MCF 10A (cell line): ENCODE measurements at regions not wholly inside any gene's neighbourhood (a gene's known extent, or its start where the extent isn't known, plus 50 kb on each side); places are given as distances from the start of the nearest gene placed in this dataset.
"Not testable (repeated sequence)": the region's sequence is repeated elsewhere in the genome, so short reads cannot be mapped to it uniquely, and the experiment has no call there.

ENCODE experiments used
- BruUV-seq: library from RNA; stranded (reverse); fragments of 400-500 nt; replicated peaks from 2 replicates; lab custom pipeline; 2021; lab: Mats Ljungman, UMichigan
- CTCF ChIA-PET: fragments of 300-600 bp; sonication (Branson Sonifier 250); formaldehyde crosslinking; extraction: SDS; loops from one replicate; lab custom pipeline; 2021; ENCODE audit warnings: antibody characterized with exemption, inconsistent platforms; lab: Yijun Ruan, JAX
- POLR2A ChIA-PET: fragments of 300-600, 350-650 bp; sonication (Branson Sonifier 250); formaldehyde crosslinking; extraction: SDS; loops from one replicate; lab custom pipeline; 2020; ENCODE audit warnings: antibody characterized with exemption, inconsistent platforms; lab: Yijun Ruan, JAX
- DNase-seq: peaks from one replicate; pipeline ENCODE4 v3.0.0-alpha.2; 2018; ENCODE audit not compliant: unreplicated experiment
- H3K27ac Mint-ChIP-seq: one replicate; pipeline ENCODE4 v1.8.0; 2022; ENCODE audit warnings: mild to moderate bottlenecking, low read depth, mixed read lengths; ENCODE audit not compliant: unreplicated experiment
- H3K27me3 Mint-ChIP-seq: one replicate; pipeline ENCODE4 v1.8.0; 2022; ENCODE audit warnings: mixed read lengths; ENCODE audit not compliant: insufficient read depth, unreplicated experiment
- H3K36me3 Mint-ChIP-seq: one replicate; pipeline ENCODE4 v1.8.0; 2022; ENCODE audit warnings: mild to moderate bottlenecking, moderate library complexity, mixed read lengths; ENCODE audit not compliant: insufficient read depth, unreplicated experiment
- H3K4me1 Mint-ChIP-seq: one replicate; pipeline ENCODE4 v1.8.0; 2022; ENCODE audit warnings: mixed read lengths; ENCODE audit not compliant: insufficient read depth, unreplicated experiment
- H3K4me3 Mint-ChIP-seq: one replicate; pipeline ENCODE4 v1.8.0; 2022; ENCODE audit warnings: mild to moderate bottlenecking, moderate library complexity, mixed read lengths; ENCODE audit not compliant: unreplicated experiment
- H3K9me3 Mint-ChIP-seq: one replicate; pipeline ENCODE4 v1.8.0; 2022; ENCODE audit warnings: mixed read lengths; ENCODE audit not compliant: unreplicated experiment
- CTCF ChIP-seq: fragments of 200-600 bp; IDR thresholded peaks from one replicate; pipeline ENCODE4 v1.8.0; 2022; ENCODE audit warnings: antibody characterized with exemption, mild to moderate bottlenecking; ENCODE audit not compliant: unreplicated experiment
- intact Hi-C: fragments of 100-400 bp; cut with micrococcal nuclease; formaldehyde crosslinking; loops from 2 replicates; pipeline ENCODE4 v1.14.1; 2022

GRCh38 chr12:88893801-88894200 is 313.5 kb upstream of the KITLG start:
- POLR2A ChIA-PET = interaction anchor here (1.3 kb wide), 1 partner anchor 10 kb away, joined by 4 read pairs; no protein-coding TSS in a partner anchor
- no TSS peak for BruUV-seq
- no peaks in the 10 kb centered on the region for H3K4me1 Mint-ChIP-seq
- intact Hi-C loops = no loop called here
- H3K27ac Mint-ChIP-seq = no peak overlapping the region
- no peaks in the 10 kb centered on the region for H3K36me3 Mint-ChIP-seq
- TF ChIP-seq CTCF = no peak
- no peak for DNase-seq
- no peak overlapping the region for H3K4me3 Mint-ChIP-seq
- peaks cover 18% of the 10 kb centered on the region for H3K9me3 Mint-ChIP-seq
- CTCF ChIA-PET = interaction anchor here (0.6 kb wide), 1 partner anchor 473 kb away, joined by 4 read pairs; no protein-coding TSS in a partner anchor
- no peaks in the 10 kb centered on the region for H3K27me3 Mint-ChIP-seq

- H3K36me3 Mint-ChIP-seq, CTCF ChIA-PET, intact Hi-C loops: not testable (repeated sequence)
Observed at GRCh38 chr12:88891434-88891833, 311.2 kb upstream of the KITLG start.

GRCh38 chr12:88889326-88890110 is 309.2 kb upstream of the KITLG start:
- Mint-ChIP-seq H3K36me3 (no peaks in the 10 kb centered on the region), H3K27ac (no peak overlapping the region), H3K4me3 (no peak overlapping the region), H3K27me3 (no peaks in the 10 kb centered on the region), H3K4me1 (no peaks in the 10 kb centered on the region), H3K9me3 (peaks cover 18% of the 10 kb centered on the region)
- BruUV-seq = no TSS peak
- intact Hi-C loops = no loop called here
- CTCF ChIA-PET = no interaction called here
- POLR2A ChIA-PET = interaction anchor here (1.0 to 1.1 kb wide), 2 partner anchors 45 to 747 kb away, joined by 3 read pairs; no protein-coding TSS in a partner anchor
- TF ChIP-seq CTCF = no peak
- peak; percentile 62 for DNase-seq

More at GRCh38 chr12:88891434-88891833, 311.2 kb upstream of the KITLG start:
- H3K4me1 Mint-ChIP-seq, DNase-seq, H3K27ac Mint-ChIP-seq, POLR2A ChIA-PET, H3K27me3 Mint-ChIP-seq, BruUV-seq, H3K4me3 Mint-ChIP-seq: not testable (repeated sequence)
- peaks cover 18% of the 10 kb centered on the region for H3K9me3 Mint-ChIP-seq

GRCh38 chr12:88884600-88884999 is 304.3 kb upstream of the KITLG start:
- ChIA-PET CTCF (interaction anchor here (0.7 kb wide), 1 partner anchor 13 kb away, joined by 4 read pairs; no protein-coding TSS in a partner anchor), POLR2A (no interaction called here)
- Mint-ChIP-seq H3K36me3 (peaks cover 6% of the 10 kb centered on the region), H3K9me3 (no peaks in the 10 kb centered on the region), H3K27ac (no peak overlapping the region), H3K4me3 (no peak overlapping the region), H3K4me1 (no peaks in the 10 kb centered on the region), H3K27me3 (no peaks in the 10 kb centered on the region)
- no peak for DNase-seq
- intact Hi-C loops = no loop called here
- no peak for TF ChIP-seq CTCF
- BruUV-seq = no TSS peak
